Osteocyte (in vitro differentiated cells): ENCODE measurements at regions not wholly inside any gene's neighbourhood (a gene's known extent, or its start where the extent isn't known, plus 50 kb on each side); places are given as distances from the start of the nearest gene placed in this dataset.

Experiments
- DNase-seq: peaks from one replicate; pipeline ENCODE4 v3.0.0; 2021; ENCODE audit warnings: mixed read lengths; ENCODE audit not compliant: unreplicated experiment; ENCODE audit errors: extremely low spot score
- H3K27ac Mint-ChIP-seq: one replicate; pipeline ENCODE4 v1.8.0; 2021; ENCODE audit warnings: mild to moderate bottlenecking, mixed read lengths; ENCODE audit not compliant: unreplicated experiment
- H3K27me3 Mint-ChIP-seq: one replicate; pipeline ENCODE4 v1.8.0; 2021; ENCODE audit warnings: mixed read lengths; ENCODE audit not compliant: unreplicated experiment
- H3K36me3 Mint-ChIP-seq: one replicate; pipeline ENCODE4 v1.8.0; 2021; ENCODE audit warnings: mixed read lengths; ENCODE audit not compliant: unreplicated experiment
- H3K4me1 Mint-ChIP-seq: one replicate; pipeline ENCODE4 v1.8.0; 2021; ENCODE audit warnings: mixed read lengths; ENCODE audit not compliant: unreplicated experiment
- H3K4me3 Mint-ChIP-seq: one replicate; pipeline ENCODE4 v1.8.0; 2021; ENCODE audit warnings: mild to moderate bottlenecking, moderate library complexity, mixed read lengths; ENCODE audit not compliant: unreplicated experiment
- H3K9me3 Mint-ChIP-seq: one replicate; pipeline ENCODE4 v1.8.0; 2021; ENCODE audit warnings: mixed read lengths; ENCODE audit not compliant: unreplicated experiment
- TF ChIP-seq, protein P1 (sequence below): fragments of 200-600 bp; sonication (generic); IDR thresholded peaks from 2 replicates; pipeline ENCODE4 v1.5.0; 2021; ENCODE audit warnings: antibody characterized with exemption, mild to moderate bottlenecking, moderate library complexity

DNA sequence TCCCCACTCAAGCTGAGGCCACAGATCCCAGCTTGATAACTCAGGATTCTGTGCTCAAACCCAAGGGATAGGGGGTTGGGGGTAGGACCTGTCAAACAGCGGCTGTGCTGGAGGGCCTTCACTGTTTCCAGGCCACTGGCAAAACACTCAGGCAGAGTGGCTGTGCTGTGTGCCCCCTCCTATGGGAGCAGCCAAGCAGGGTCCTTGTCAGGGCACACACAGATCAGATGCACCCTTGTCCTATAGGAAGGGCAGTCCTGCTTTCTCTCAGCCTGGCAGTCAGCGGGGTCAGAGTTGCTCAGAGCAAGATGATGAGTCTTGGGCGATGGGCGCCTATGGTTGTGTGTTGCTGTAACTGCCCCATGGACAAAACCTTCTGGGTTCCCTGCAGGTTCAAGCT is 554.8 kb downstream of the TBC1D32 start:
- H3K27me3 Mint-ChIP-seq, result no peaks in the 10 kb centered on the region
- no peak overlapping the region for H3K4me3 Mint-ChIP-seq
- H3K4me1 Mint-ChIP-seq, result no peaks in the 10 kb centered on the region
- TF ChIP-seq, protein P1, sequence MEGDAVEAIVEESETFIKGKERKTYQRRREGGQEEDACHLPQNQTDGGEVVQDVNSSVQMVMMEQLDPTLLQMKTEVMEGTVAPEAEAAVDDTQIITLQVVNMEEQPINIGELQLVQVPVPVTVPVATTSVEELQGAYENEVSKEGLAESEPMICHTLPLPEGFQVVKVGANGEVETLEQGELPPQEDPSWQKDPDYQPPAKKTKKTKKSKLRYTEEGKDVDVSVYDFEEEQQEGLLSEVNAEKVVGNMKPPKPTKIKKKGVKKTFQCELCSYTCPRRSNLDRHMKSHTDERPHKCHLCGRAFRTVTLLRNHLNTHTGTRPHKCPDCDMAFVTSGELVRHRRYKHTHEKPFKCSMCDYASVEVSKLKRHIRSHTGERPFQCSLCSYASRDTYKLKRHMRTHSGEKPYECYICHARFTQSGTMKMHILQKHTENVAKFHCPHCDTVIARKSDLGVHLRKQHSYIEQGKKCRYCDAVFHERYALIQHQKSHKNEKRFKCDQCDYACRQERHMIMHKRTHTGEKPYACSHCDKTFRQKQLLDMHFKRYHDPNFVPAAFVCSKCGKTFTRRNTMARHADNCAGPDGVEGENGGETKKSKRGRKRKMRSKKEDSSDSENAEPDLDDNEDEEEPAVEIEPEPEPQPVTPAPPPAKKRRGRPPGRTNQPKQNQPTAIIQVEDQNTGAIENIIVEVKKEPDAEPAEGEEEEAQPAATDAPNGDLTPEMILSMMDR, result no peak
- no peak overlapping the region for H3K27ac Mint-ChIP-seq
- H3K36me3 Mint-ChIP-seq, result no peaks in the 10 kb centered on the region
- peaks cover 14% of the 10 kb centered on the region for H3K9me3 Mint-ChIP-seq
- DNase-seq, result no peak

DNA sequence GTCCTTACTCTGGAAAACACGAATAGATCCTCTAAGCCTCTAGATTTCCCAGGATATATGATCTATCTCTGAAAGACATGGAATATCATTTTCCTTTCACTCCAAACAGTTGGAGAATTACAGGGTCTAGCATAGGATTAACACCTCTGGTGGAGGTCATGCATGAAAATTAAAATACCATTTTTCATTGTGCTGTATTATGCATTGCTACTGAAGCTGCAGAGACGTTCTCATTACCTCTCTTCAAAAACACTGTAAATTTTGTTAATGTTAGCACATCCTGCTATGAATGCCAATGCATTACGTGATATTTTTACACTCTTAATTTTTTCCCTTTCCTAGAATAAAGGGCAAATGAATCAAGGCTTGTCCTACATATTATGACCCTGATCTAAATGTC is 558.6 kb downstream of the TBC1D32 start:
- no peaks in the 10 kb centered on the region for H3K27me3 Mint-ChIP-seq
- H3K36me3 Mint-ChIP-seq, result no peaks in the 10 kb centered on the region
- TF ChIP-seq, protein P1, result no peak
- H3K4me1 Mint-ChIP-seq, result no peaks in the 10 kb centered on the region
- no peak overlapping the region for H3K4me3 Mint-ChIP-seq
- H3K27ac Mint-ChIP-seq, result no peak overlapping the region
- DNase-seq, result no peak
- H3K9me3 Mint-ChIP-seq, result peaks cover 14% of the 10 kb centered on the region

DNA sequence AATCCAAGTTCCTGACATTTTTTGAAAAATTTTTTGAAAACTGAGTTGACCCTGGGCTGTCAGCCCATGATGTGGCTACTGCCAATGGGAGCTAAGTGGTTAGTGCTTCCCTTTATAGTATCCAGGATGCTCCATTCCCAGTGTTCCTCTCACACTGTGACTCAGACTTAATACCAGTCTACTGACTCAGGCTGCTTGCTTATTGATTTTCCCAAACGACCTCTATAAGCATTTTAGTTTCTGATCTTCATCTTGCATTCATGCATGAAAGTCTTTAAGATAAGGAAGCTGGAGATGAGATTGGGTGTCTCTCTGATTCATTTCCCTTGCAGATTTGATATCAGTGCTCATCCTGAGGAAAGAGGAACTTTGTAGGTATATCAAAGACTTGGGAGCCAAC is 560.0 kb downstream of the TBC1D32 start:
- no peaks in the 10 kb centered on the region for H3K27me3 Mint-ChIP-seq
- peaks cover 8% of the 10 kb centered on the region for H3K9me3 Mint-ChIP-seq
- H3K4me1 Mint-ChIP-seq, result no peaks in the 10 kb centered on the region
- DNase-seq, result no peak
- TF ChIP-seq, protein P1, result no peak
- no peak overlapping the region for H3K27ac Mint-ChIP-seq
- no peaks in the 10 kb centered on the region for H3K36me3 Mint-ChIP-seq
- H3K4me3 Mint-ChIP-seq, result no peak overlapping the region

DNA sequence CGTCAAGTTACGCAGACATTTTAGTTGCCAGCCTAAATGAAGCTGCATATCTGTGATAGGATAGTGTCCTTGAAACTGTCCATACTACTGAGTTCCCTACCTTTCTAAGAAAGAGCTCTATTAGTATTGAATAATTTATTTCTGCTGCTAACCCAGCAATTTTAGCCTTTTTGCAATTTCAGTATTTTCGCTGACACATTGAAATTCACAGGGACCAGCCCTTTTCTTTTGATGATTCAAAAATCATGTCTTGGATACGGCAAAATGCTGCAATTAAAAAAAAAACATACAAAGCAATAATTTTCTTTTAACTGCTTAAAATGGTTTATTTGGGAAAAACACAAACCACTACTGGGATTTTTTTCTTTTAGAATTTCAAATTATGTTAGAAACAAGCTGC is 563.3 kb downstream of the TBC1D32 start:
- DNase-seq, result no peak
- H3K27me3 Mint-ChIP-seq, result no peaks in the 10 kb centered on the region
- no peaks in the 10 kb centered on the region for H3K36me3 Mint-ChIP-seq
- H3K4me3 Mint-ChIP-seq, result no peak overlapping the region
- H3K4me1 Mint-ChIP-seq, result no peaks in the 10 kb centered on the region
- no peak overlapping the region for H3K27ac Mint-ChIP-seq
- TF ChIP-seq, protein P1, result no peak
- H3K9me3 Mint-ChIP-seq, result no peaks in the 10 kb centered on the region

DNA sequence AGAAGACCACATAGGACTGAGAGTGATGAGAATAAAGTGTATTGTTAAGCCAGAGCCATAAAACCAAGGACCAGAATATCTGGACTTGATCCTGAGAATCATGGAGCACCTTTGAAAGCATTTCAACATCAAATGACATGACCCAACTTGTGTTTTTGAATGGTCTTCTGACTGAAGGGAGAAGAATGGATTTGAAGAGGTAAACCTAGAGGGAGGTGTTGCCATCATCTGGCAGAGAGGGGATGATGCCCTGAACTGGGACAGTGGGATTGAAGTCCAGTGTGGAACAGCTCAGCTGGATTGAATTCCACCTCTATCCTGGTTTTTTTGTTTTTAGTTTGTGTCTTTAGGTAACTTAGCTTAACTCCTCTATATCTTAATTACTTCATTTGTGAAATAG is 570.0 kb downstream of the TBC1D32 start:
- no peak for DNase-seq
- TF ChIP-seq, protein P1, result no peak
- Mint-ChIP-seq H3K36me3 (no peaks in the 10 kb centered on the region), H3K4me3 (no peak overlapping the region), H3K27me3 (peaks cover 2% of the 10 kb centered on the region), H3K27ac (no peak overlapping the region), H3K4me1 (no peaks in the 10 kb centered on the region), H3K9me3 (no peaks in the 10 kb centered on the region)
